Neural cell (in vitro differentiated cells): ENCODE measurements at regions not wholly inside any gene's neighbourhood (a gene's known extent, or its start where the extent isn't known, plus 50 kb on each side); places are given as distances from the start of the nearest gene placed in this dataset.

ENCODE experiments used
- CTCF ChIP-seq: fragments of 450-650 bp; IDR thresholded peaks from 2 replicates; pipeline ENCODE4 v1.5.1; 2014; ENCODE audit warnings: antibody characterized with exemption, mild to moderate bottlenecking, moderate library complexity; ENCODE audit not compliant: poor library complexity, severe bottlenecking
- EP300 ChIP-seq: fragments of 450-650 bp; conservative IDR thresholded peaks from 2 replicates; pipeline ENCODE4 v1.6.1; 2014; ENCODE audit warnings: antibody characterized with exemption, mild to moderate bottlenecking, moderate library complexity; ENCODE audit not compliant: poor library complexity, severe bottlenecking
- EZH2 ChIP-seq: fragments of 200-600, 300-800 bp; shearing (Covaris generic), sonication (generic); IDR thresholded peaks from 2 replicates; pipeline ENCODE4 v1.6.1; 2014; ENCODE audit warnings: antibody characterized with exemption, low read length, borderline replicate concordance, mild to moderate bottlenecking; ENCODE audit not compliant: insufficient read depth, poor library complexity, severe bottlenecking
- MXI1 ChIP-seq: fragments of 450-650 bp; conservative IDR thresholded peaks from 2 replicates; pipeline ENCODE4 v1.6.1; 2014; ENCODE audit warnings: antibody characterized with exemption, mild to moderate bottlenecking; ENCODE audit not compliant: poor library complexity, severe bottlenecking
- POLR2AphosphoS5 ChIP-seq: IDR thresholded peaks from 2 replicates; pipeline ENCODE4 v1.6.1; 2012
- RAD21 ChIP-seq: fragments of 450-650 bp; conservative IDR thresholded peaks from 2 replicates; pipeline ENCODE4 v1.6.1; 2014; ENCODE audit warnings: antibody characterized with exemption, mild to moderate bottlenecking, moderate library complexity
- REST ChIP-seq: IDR thresholded peaks from 2 replicates; pipeline ENCODE4 v1.6.1; 2012; ENCODE audit warnings: borderline replicate concordance

DNA sequence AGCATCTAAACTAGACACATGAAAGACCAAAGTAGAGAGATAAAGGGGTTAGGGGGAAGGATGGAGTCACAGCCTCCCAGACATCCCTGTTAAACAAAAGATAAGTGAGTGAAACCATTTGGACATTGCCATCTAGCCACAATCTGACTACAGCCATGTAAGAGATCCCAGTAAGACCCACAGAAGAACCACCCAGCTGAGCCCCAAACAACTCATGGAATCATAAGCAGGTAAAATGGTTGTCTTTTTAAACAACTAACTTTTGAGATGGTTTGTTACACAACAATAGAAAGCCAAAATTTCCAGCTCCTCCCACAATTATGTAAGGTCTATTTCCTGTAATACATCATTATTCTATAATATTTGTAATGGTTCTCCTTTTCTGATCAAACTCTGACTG is 437.5 kb downstream of the IGSF11 start:
- TF ChIP-seq CTCF (no peak), RAD21 (no peak), EP300 (no peak), EZH2 (no peak), MXI1 (no peak), POLR2AphosphoS5 (no peak), REST (no peak)
